ENCODE measurements at regions not wholly inside any gene's neighbourhood (a gene's known extent, or its start where the extent isn't known, plus 50 kb on each side); places are given as distances from the start of the nearest gene placed in this dataset.
"Not testable (repeated sequence)": the region's sequence is repeated elsewhere in the genome, so short reads cannot be mapped to it uniquely, and the experiment has no call there.

- DNase-seq (ENCODE audit: low read depth) = not testable (repeated sequence)
These were observed 246.9 kb upstream of the NCAM1 start for GRCh38 chr11:112714340-112714739.

DNA sequence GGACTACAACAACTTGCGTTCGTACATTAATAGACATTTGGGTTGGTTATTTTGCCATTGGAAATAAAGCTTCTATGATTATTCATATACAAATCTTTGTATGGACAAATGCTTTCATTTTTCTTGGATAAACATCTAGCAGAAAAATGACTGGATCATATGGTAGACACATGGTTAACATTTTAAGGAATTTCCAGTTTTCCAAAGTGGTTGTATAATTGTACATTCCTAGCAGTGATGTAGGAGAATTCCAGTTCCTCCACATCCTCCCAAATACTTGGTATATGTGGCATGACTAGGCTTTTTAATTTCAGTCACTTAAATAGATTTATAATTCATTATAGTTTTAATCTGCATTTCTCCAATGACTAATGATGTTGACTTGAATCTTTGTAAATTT, 246.2 kb upstream of the NCAM1 start:
- DNase-seq (ENCODE audit: low read depth) = no peak

DNA sequence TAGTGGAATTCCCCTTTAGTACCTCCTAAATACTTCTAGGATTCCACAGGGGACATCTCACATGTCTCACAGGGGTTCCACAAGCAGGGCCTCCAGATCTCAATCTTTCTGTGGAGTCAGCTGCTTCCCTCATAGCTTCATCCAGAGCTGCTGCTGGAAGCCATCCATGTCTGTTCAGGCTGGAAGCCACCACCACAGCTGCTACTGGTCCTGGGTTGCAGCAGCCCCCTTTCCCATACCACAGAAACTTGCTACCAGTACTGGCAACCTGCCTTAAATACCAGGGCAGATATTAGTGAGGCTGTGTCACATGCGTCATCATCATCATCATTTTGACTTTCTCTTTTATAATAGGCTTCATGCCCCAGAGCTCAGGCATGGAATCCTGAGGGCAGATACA, 242.7 kb upstream of the NCAM1 start:
- DNase-seq (ENCODE audit: low read depth) = no peak

DNA sequence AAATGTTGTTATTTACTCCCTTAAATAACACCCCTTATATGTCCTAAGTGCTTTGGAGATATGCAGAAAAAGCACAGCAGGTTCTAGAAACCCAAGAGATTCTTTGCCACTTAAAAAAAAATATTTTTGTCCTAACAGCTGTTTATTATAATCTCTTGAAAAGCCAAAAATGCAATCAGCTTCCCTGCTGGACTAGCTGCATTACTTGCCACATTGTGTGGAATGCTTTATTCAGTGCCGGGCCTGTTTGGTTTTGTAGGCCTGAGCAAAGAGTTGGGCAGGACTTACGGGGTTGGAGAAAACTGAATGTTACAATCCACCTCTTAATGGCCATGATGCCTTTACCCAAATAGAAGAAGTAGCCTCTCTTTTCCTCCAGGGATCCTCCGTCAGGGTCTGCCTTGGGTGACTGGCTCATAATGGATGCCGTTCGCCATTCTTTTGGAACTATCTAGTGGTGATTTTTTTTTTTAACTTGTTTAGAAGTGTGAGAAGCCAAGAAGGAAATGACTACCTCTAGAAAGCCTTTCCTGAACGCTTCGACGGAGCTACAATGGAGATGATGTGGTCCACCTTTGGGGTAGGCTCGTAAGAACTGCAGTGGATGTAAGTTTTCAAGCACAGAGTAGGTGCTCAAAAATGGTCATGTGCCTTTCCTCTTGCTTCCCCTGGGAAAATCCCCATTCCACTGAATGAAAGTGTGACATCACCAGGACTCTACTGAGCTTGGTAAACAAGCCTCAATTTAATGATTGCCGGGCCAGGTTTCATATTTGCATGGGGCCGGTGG, 241.3 kb upstream of the NCAM1 start:
- DNase-seq (ENCODE audit: low read depth) = no peak

- DNase-seq (ENCODE audit: low read depth) = no peak
These were observed 239.1 kb upstream of the NCAM1 start for GRCh38 chr11:112722148-112722547.

DNA sequence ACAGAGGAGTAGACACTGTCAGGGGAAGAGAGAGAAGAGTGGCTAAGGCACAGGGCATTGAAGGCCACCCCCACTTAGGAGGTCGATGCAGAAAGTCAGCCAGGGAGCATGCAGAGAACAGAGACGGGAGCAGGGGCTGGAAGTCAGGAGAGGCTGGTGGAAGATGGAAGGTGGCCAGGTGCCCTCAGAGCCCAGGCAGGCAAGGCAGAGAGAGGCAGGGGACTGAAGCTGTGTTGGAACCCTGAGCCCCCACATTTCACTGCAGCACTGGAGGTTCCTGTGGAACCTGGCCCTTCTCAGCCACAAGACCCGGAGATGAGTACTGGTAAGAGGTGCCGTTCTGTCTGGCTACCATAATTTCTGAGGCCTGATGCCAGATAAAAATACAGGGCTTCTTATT, 238.3 kb upstream of the NCAM1 start:
- DNase-seq (ENCODE audit: low read depth) = no peak

DNA sequence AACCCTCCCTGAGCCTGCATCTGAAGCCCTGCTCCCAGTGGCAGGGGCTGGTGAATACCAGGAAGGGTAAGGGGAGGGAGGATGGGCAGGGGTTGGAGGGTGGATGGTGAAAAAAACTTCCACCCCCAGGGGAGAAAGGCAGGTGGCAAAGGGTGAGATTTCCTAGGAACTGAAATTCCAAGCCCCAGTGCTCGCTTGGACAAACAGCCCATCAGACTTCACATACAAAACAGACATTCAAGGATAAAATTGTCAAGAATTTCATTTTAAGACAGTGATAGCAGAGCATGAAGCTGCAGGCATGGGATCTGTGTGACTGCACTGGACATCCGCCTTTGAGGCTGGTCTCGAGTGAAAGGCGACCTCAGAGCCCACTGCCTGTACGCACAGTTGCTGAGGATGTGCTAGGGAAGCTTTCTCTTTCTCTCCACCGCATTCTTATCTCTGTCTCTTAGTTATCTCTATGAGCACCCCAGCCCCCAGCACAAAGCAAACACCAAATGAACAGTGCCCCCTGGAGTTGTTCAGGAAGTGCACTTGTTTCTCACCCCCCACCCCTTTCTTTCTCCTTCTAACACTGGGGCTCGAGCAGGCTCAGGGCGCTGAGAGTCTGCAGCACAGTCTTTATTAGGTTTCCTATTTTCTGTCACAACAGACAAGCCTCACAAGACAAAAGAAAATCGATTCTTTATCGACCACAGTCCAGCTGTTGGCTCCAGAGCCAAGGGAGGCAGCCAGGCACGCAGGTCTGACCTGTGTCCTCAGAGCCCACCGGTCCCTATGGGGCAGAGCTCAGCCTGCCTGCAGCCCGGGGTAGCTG, 237.3 kb upstream of the NCAM1 start:
- no peak for DNase-seq (ENCODE audit: low read depth)

DNA sequence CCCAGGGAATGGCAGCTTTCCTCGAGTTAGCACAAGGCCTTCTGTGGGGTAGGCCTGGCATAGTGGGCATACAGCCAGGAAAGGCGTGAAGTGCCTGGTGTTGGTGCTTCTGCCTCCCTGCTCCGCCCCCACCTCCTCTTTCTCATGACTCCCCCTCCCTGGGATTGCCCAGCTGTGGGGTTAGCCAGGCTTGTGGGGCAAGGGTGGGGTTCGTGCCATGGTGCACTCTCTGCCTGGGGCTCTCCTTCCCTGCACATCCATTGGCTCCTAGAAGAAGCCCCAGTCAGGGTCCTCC, 236.8 kb upstream of the NCAM1 start:
- no peak for DNase-seq (ENCODE audit: low read depth)

- no peak for DNase-seq (ENCODE audit: low read depth)
These were observed 235.6 kb upstream of the NCAM1 start for GRCh38 chr11:112725636-112726035.

DNA sequence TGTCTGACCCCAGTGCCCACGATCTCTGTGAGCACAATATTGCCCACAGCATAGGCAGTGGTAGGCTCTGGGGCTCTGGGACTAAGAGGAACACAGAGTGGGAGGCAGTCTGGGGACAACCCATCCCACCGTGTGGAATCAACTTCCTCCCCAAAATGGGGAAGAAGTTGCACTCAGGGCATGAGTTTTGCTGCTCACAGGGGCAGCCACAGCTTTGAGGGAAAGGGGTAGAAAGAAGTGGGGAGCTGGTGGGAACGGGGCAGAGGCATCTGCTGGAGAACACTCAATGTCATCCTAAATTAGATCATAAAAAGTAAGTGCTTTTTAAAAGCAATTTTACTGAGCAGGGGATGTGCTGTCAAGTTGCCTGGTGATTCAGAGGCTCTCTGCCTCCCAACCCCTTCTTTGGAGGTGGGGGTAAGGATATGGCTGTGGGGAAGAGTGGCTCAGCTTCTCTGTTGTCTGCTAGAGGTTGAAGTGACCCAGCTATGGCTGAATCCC, 233.8 kb upstream of the NCAM1 start:
- no peak for DNase-seq (ENCODE audit: low read depth)

DNA sequence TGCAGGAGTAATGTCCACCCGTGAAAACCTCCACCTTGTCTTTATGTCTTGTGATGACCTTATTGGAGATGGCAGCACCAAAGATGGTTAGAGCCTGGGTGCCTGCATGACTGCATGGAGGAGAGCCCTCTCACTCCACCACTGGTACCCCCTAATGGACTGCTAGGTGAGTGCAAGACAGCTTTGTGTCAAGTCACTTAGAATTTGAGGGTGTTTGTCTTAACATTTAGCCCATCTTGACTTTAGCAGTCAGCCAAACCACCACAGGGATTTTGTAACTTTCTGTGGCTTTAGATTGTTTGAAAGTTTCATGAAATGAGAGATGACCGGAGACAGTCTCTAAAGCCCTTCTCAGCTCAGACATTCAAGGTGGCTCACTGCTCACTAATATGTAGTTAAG, 232.9 kb upstream of the NCAM1 start:
- DNase-seq (ENCODE audit: low read depth) = no peak

DNA sequence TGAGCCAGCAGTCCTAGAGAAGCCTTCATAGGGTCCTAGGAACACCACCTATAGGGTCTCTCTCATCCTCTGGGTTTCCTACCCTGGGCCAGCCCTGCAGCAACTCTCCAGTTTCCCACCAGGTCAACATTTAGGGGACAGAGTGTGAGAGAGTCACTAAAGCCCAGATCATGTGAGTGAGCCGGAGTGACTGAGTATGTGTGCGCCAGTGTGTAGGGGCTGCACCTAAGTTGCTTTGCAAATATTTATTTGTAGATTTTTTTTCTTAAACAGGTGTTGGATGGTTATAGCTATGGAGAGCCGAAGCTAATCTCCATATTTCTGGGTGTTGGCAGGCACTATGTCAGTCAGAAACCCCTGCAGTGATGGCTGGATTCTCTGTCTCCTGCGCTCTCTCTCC, 232.5 kb upstream of the NCAM1 start:
- no peak for DNase-seq (ENCODE audit: low read depth)

DNA sequence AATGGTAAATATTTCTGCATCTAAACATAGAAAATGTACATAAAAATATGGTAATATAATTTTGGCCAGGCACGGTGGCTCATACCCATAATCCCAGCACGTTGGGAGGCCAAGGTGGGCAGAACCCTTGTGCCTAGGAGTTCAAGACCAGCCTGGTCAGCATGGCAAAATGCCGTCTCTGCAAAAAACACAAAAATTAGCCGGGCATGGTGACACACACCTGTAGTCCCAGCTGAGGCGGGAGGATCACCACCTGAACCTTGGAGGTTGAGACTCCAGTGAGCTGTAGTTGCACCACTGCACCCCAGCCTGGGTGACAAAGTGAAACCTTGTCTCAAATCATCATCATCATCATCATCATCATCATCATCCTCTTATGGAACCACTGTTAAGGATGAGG, 230.6 kb upstream of the NCAM1 start:
- no peak for DNase-seq (ENCODE audit: low read depth)

GRCh38 chr11:112731538-112731937, 229.7 kb upstream of the NCAM1 start:
- no peak for DNase-seq (ENCODE audit: low read depth)

GRCh38 chr11:112732031-112732430, 229.2 kb upstream of the NCAM1 start:
- DNase-seq (ENCODE audit: low read depth) = no peak

GRCh38 chr11:112734207-112734606, 227.0 kb upstream of the NCAM1 start:
- DNase-seq (ENCODE audit: low read depth) = no peak

GRCh38 chr11:112735470-112735869, 225.8 kb upstream of the NCAM1 start:
- DNase-seq (ENCODE audit: low read depth) = no peak

DNA sequence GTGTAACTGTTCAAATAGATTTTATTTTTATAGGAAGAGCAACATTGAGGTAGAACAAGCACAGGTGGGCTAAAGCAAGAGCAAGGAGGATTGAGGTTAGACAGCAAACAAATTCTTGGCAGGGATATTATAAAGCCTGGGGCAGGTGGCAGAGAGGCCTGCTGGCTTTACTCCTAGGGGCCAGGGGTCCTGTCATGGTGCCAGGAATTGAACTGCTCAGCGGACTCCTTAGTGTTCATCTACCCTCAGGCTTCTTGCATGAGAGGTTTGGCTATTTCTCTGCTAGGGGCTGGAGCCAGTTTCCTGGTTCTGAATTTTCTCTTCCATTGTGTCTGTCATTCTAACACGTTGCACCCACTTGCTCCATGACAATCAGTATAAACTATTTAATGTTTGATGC, 217.2 kb upstream of the NCAM1 start:
- no peak for DNase-seq (ENCODE audit: low read depth)

GRCh38 chr11:112745973-112746372, 215.2 kb upstream of the NCAM1 start:
- no peak for DNase-seq (ENCODE audit: low read depth)

DNA sequence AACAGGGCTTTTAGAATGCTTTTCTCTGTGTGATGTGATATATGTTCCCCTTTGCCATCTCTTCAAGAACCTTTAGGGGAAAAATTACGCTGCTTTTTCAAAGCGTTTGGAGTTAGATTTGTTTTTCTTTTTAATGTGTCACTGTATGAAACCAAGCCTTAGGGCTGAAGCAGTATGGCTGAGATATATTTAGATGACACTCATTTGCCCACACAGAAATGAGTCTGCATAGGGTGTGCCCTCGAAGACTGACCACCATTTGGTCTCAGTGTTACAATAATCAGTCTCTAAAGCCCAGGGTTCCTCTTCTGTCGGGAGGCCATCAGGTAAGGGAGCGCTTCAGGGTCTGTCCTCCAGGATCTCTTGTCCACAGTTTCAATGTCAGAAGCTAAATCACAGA, 213.0 kb upstream of the NCAM1 start:
- no peak for DNase-seq (ENCODE audit: low read depth)

GRCh38 chr11:112748713-112749543, 212.3 kb upstream of the NCAM1 start:
- no peak for DNase-seq (ENCODE audit: low read depth)

DNA sequence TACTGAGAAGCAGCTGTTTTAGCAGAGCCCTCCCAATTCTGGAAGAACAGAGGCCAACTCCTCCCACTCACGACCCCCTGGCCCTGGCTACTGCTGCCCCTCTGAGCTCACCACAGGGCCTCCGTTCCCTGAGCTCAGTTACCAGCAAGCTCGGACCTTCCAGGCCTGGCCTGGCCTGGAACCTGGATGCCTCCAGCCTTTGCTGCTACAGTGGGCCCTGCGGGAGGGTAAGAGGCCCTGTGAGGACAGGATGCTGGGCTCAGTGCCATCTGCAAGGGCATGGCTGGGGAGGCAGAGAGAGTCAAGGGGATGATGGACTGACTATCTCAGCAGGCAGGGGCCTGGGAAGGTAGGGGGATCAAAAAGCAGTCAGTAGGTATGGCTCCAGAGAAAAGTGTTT, 209.9 kb upstream of the NCAM1 start:
- no peak for DNase-seq (ENCODE audit: low read depth)

GRCh38 chr11:112751772-112752171, 209.4 kb upstream of the NCAM1 start:
- DNase-seq (ENCODE audit: low read depth) = no peak

Measured in stimulated activated CD8-positive, alpha-beta memory T cell treated with anti-CD3 and anti-CD28 coated beads, Interleukin-15, amount 100 ng/mL, for 24 hours (primary cell).